PC-3 (cell line): ENCODE measurements at regions not wholly inside any gene's neighbourhood (a gene's known extent, or its start where the extent isn't known, plus 50 kb on each side); places are given as distances from the start of the nearest gene placed in this dataset.
A peak's percentile ranks its signal among the peaks of the same experiment; 100 is the strongest.

Experiments used
- ATAC-seq: fragments of 200-7000 bp; cut with Tn5 transposase; 2 replicates; pipeline ENCODE4 v1.9.1; 2020; ENCODE audit warnings: mild to moderate bottlenecking, moderate library complexity
- BruUV-seq: library from RNA; stranded (reverse); fragments of 400-500 nt; replicated peaks from 2 replicates; lab custom pipeline; 2021; lab: Mats Ljungman, UMichigan
- CTCF ChIA-PET: fragments of 300-600 bp; sonication (Branson Sonifier 250); formaldehyde crosslinking; loops from one replicate; lab custom pipeline; 2022; ENCODE audit warnings: antibody characterized with exemption; lab: Charles Lee
- POLR2A ChIA-PET: fragments of 300-600 bp; sonication (Branson Sonifier 250); formaldehyde crosslinking; loops from one replicate; lab custom pipeline; 2022; ENCODE audit warnings: antibody characterized with exemption; ENCODE audit not compliant: unreplicated experiment; lab: Charles Lee
- DNase-seq: peaks from one replicate; pipeline ENCODE4 v3.0.0-alpha.2; 2015
- H2AFZ ChIP-seq: fragments of 300-600 bp; sonication (generic); 2 replicates; pipeline ENCODE4 v1.6.0; 2016; ENCODE audit warnings: antibody characterized with exemption, low read length
- H3F3A ChIP-seq: fragments of 300-600 bp; sonication (generic); one replicate; pipeline ENCODE4 v1.6.0; 2017; ENCODE audit warnings: antibody characterized with exemption, low read length, control low read depth, mild to moderate bottlenecking; ENCODE audit not compliant: unreplicated experiment
- H3K27ac ChIP-seq: fragments of 300-600 bp; sonication (generic); 2 replicates; pipeline ENCODE4 v1.5.1; 2016; ENCODE audit warnings: mild to moderate bottlenecking, low read length
- H3K27me3 ChIP-seq: fragments of 300-600 bp; sonication (generic); 2 replicates; pipeline ENCODE4 v1.6.1; 2016; ENCODE audit warnings: low read length, mixed read lengths
- H3K36me3 ChIP-seq: fragments of 300-600 bp; sonication (generic); 2 replicates; pipeline ENCODE4 v1.6.1; 2016; ENCODE audit warnings: low read depth, mixed run types, low read length, mixed read lengths
- H3K4me1 ChIP-seq: fragments of 300-600 bp; sonication (generic); 2 replicates; pipeline ENCODE4 v1.5.1; 2016; ENCODE audit warnings: low read length; ENCODE audit not compliant: insufficient read depth
- H3K4me2 ChIP-seq: fragments of 300-600 bp; sonication (generic); 2 replicates; pipeline ENCODE4 v1.6.0; 2016; ENCODE audit warnings: low read length
- H3K4me3 ChIP-seq: fragments of 300-600 bp; sonication (generic); 2 replicates; pipeline ENCODE4 v1.5.1; 2016; ENCODE audit warnings: mild to moderate bottlenecking, low read length, mixed read lengths
- H3K79me2 ChIP-seq: fragments of 300-600 bp; sonication (generic); 2 replicates; pipeline ENCODE4 v1.6.1; 2017; ENCODE audit warnings: low read length, mixed read lengths
- H3K9ac ChIP-seq: fragments of 300-600 bp; sonication (generic); 2 replicates; pipeline ENCODE4 v1.6.0; 2016; ENCODE audit warnings: mild to moderate bottlenecking, low read length
- H3K9me2 ChIP-seq: fragments of 300-600 bp; sonication (generic); replicated peaks from 2 replicates; pipeline ENCODE4 v1.6.1; 2016; ENCODE audit warnings: mixed run types, low read length, mixed read lengths
- H3K9me3 ChIP-seq: fragments of 300-600 bp; sonication (generic); 2 replicates; pipeline ENCODE4 v1.6.1; 2016; ENCODE audit warnings: low read length, mixed read lengths
- H4K20me1 ChIP-seq: fragments of 300-600 bp; sonication (generic); 2 replicates; pipeline ENCODE4 v1.6.1; 2016; ENCODE audit warnings: low read length, mixed read lengths
- EZH2 ChIP-seq: fragments of 300-600 bp; sonication (generic); IDR thresholded peaks from one replicate; pipeline ENCODE4 v1.6.1; 2017; ENCODE audit warnings: antibody characterized with exemption, mild to moderate bottlenecking, low read length; ENCODE audit not compliant: unreplicated experiment
- EZH2phosphoT487 ChIP-seq: fragments of 300-600 bp; sonication (generic); IDR thresholded peaks from 2 replicates; pipeline ENCODE4 v1.6.1; 2018; ENCODE audit warnings: mild to moderate bottlenecking, antibody characterized with exemption, low read length, borderline replicate concordance
- intact Hi-C: fragments of 100-400 bp; cut with micrococcal nuclease; formaldehyde crosslinking; loops from 2 replicates; pipeline ENCODE4 v1.9.0; 2023
- TF ChIP-seq, protein P1 (sequence below): fragments of 300-600 bp; sonication (generic); conservative IDR thresholded peaks from 2 replicates; pipeline ENCODE4 v1.5.1; 2017; ENCODE audit warnings: antibody characterized with exemption, low read depth, mild to moderate bottlenecking, low read length

DNA sequence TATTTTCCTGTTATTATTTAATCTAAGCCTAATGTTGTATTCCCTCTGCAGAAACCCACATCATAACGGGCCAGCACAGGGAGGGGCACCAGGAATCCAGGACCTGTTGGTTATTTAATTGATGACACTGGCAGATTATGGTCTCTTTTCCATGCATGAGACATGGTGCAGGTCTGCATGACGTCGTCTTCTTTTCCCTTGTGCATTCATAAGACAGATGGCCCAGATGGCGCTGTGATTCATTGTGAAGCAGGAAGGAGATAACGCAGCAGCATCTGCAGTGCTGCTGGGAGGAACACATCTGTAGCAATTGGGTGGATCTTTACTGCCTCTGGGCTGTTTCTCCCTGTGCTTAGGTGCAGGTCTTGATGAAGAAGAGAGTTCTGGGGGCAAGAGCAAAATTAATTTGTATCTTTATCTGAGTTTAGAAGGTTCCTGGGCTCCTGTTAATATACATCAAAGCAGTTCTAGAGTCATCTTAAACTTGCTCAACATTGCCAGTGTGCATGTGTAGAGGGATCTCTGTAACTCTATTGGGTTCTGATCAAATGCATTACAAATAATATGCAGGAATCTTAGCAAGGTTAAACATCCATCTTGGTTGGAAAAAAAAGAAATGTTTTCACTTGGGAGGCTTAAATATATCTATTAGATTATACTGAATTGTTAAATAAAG, 176.1 kb downstream of the PCSK1 start:
- H3K79me2 ChIP-seq: no peaks in the 10 kb centered on the region
- H3K9me2 ChIP-seq: no peaks in the 10 kb centered on the region
- intact Hi-C loops: loop anchor here (5.0 kb wide), 3 partner anchors 35 to 400 kb away; no protein-coding TSS in a partner anchor
- H3K9ac ChIP-seq: no peak overlapping the region
- no peak overlapping the region for H3K27ac ChIP-seq
- no peak for ATAC-seq
- no peak overlapping the region for H3K4me3 ChIP-seq
- DNase-seq: peak; percentile 41
- no TSS peak for BruUV-seq
- ChIA-PET CTCF (no interaction called here), POLR2A (no interaction called here)
- no peak overlapping the region for H2AFZ ChIP-seq
- H3K4me2 ChIP-seq: no peak overlapping the region
- no peaks in the 10 kb centered on the region for H3K27me3 ChIP-seq
- no peaks in the 10 kb centered on the region for H3K36me3 ChIP-seq
- TF ChIP-seq EZH2phosphoT487: no peak
- TF ChIP-seq, protein P1, sequence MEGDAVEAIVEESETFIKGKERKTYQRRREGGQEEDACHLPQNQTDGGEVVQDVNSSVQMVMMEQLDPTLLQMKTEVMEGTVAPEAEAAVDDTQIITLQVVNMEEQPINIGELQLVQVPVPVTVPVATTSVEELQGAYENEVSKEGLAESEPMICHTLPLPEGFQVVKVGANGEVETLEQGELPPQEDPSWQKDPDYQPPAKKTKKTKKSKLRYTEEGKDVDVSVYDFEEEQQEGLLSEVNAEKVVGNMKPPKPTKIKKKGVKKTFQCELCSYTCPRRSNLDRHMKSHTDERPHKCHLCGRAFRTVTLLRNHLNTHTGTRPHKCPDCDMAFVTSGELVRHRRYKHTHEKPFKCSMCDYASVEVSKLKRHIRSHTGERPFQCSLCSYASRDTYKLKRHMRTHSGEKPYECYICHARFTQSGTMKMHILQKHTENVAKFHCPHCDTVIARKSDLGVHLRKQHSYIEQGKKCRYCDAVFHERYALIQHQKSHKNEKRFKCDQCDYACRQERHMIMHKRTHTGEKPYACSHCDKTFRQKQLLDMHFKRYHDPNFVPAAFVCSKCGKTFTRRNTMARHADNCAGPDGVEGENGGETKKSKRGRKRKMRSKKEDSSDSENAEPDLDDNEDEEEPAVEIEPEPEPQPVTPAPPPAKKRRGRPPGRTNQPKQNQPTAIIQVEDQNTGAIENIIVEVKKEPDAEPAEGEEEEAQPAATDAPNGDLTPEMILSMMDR: 0 out of 2 replicates have a peak, but pooled peaks have one; percentile 13
- H4K20me1 ChIP-seq: no peaks in the 10 kb centered on the region
- H3K9me3 ChIP-seq: no peaks in the 10 kb centered on the region
- peaks cover 77% of the 10 kb centered on the region for H3K4me1 ChIP-seq
- peaks cover 4% of the 10 kb centered on the region for H3F3A ChIP-seq

DNA sequence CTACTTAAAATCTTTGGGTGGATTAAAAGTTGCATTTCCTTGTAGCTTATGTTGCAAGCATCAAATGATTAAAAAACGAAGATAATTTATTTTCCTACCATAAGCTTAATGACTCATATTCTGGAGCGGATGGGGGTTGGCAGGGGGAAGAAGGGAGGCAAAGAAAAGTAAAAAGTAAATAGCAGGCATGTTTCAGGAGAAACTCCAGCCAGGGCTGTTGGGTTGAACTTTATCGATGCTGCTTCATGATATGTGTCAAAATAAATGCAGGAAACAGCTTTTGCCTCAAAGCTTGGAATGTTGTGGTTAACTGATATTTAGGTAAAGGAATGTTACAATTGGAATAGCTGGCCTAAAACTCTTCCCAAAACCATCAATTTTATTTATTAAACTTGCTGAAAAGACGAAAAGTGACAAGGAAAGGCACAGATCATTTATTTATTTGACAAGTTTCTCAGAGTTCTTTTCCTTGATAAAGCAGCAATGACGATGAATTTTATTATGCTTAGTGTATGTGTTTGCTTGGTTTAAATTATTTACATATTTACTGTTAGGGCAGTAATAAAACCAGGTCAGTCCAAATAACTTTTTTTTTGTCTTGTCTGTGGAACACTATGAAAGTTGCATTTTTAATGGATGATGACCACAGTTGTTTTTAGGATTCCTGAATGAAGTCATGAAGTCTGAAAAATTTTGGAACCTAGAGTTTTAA, 177.9 kb downstream of the PCSK1 start:
- ChIA-PET CTCF (interaction anchor here (0.6 kb wide), 3 partner anchors 22 to 608 kb away, joined by 3 read pairs; no protein-coding TSS in a partner anchor), POLR2A (interaction anchor here (0.6 kb wide), 1 partner anchor 139 kb away, joined by 12 read pairs; no protein-coding TSS in a partner anchor)
- Histone ChIP-seq H4K20me1 (no peaks in the 10 kb centered on the region), H3K4me2 (peak overlapping the region; percentile 74), H3K9me3 (no peaks in the 10 kb centered on the region), H3F3A (peaks cover 4% of the 10 kb centered on the region), H3K27me3 (no peaks in the 10 kb centered on the region), H3K4me1 (peaks cover 71% of the 10 kb centered on the region), H3K79me2 (no peaks in the 10 kb centered on the region), H3K4me3 (peak overlapping the region; percentile 36), H3K27ac (peak overlapping the region; percentile 92), H3K36me3 (no peaks in the 10 kb centered on the region), H3K9ac (peak overlapping the region; percentile 56), H2AFZ (peak overlapping the region; percentile 33; the same call in 1 of the 2 replicates), H3K9me2 (no peaks in the 10 kb centered on the region)
- TF ChIP-seq EZH2phosphoT487 (no peak), EZH2 (no peak)
- TF ChIP-seq, protein P1: no peak
- peak; percentile 57 for ATAC-seq
- DNase-seq: peak; percentile 86
- intact Hi-C loops: loop anchor here (1.0 to 5.0 kb wide), 4 partner anchors 33 to 398 kb away; no protein-coding TSS in a partner anchor
- BruUV-seq: no TSS peak
